ENCODE measurements at regions not wholly inside any gene's neighbourhood (a gene's known extent, or its start where the extent isn't known, plus 50 kb on each side); places are given as distances from the start of the nearest gene placed in this dataset.

- Histone ChIP-seq H3K27ac (ENCODE audit: low read length) (no peak overlapping the region), H2AFZ (ENCODE audit: low read length) (no peak overlapping the region), H3K36me3 (ENCODE audit: insufficient read depth, low read length) (no peaks in the 10 kb centered on the region), H3K4me2 (ENCODE audit: low read depth, low read length, poor library complexity, severe bottlenecking) (no peak overlapping the region), H3K4me1 (ENCODE audit: low read length) (no peaks in the 10 kb centered on the region), H4K20me1 (ENCODE audit: insufficient read depth, low read depth, low read length) (no peaks in the 10 kb centered on the region), H3K9me2 (replicated peaks; ENCODE audit: insufficient read depth, low read length) (no peaks in the 10 kb centered on the region), H3K9ac (ENCODE audit: low read length) (no peak overlapping the region), H3K9me3 (ENCODE audit: low read length) (no peaks in the 10 kb centered on the region), H3K27me3 (ENCODE audit: low read length) (no peaks in the 10 kb centered on the region), H3K79me2 (ENCODE audit: low read length) (no peaks in the 10 kb centered on the region), H3K4me3 (ENCODE audit: low read length) (no peak overlapping the region)
- DNase-seq, result no peak
Measured at GRCh38 chr11:15334766-15335165, 220.0 kb downstream of the INSC start.

GRCh38 chr11:15336021-15336420, 221.3 kb downstream of the INSC start:
- Histone ChIP-seq H4K20me1 (ENCODE audit: insufficient read depth, low read depth, low read length) (no peaks in the 10 kb centered on the region), H2AFZ (ENCODE audit: low read length) (no peak overlapping the region), H3K4me2 (ENCODE audit: low read depth, low read length, poor library complexity, severe bottlenecking) (no peak overlapping the region), H3K4me3 (ENCODE audit: low read length) (no peak overlapping the region), H3K27ac (ENCODE audit: low read length) (no peak overlapping the region), H3K27me3 (ENCODE audit: low read length) (no peaks in the 10 kb centered on the region), H3K9me3 (ENCODE audit: low read length) (no peaks in the 10 kb centered on the region), H3K36me3 (ENCODE audit: insufficient read depth, low read length) (no peaks in the 10 kb centered on the region), H3K9ac (ENCODE audit: low read length) (no peak overlapping the region), H3K79me2 (ENCODE audit: low read length) (no peaks in the 10 kb centered on the region), H3K9me2 (replicated peaks; ENCODE audit: insufficient read depth, low read length) (no peaks in the 10 kb centered on the region), H3K4me1 (ENCODE audit: low read length) (no peaks in the 10 kb centered on the region)
- DNase-seq, result no peak

- Histone ChIP-seq H3K27me3 (ENCODE audit: low read length) (no peaks in the 10 kb centered on the region), H3K4me1 (ENCODE audit: low read length) (no peaks in the 10 kb centered on the region), H3K4me3 (ENCODE audit: low read length) (no peak overlapping the region), H4K20me1 (ENCODE audit: insufficient read depth, low read depth, low read length) (no peaks in the 10 kb centered on the region), H3K4me2 (ENCODE audit: low read depth, low read length, poor library complexity, severe bottlenecking) (no peak overlapping the region), H3K9me3 (ENCODE audit: low read length) (no peaks in the 10 kb centered on the region), H3K79me2 (ENCODE audit: low read length) (no peaks in the 10 kb centered on the region), H3K9ac (ENCODE audit: low read length) (no peak overlapping the region), H3K36me3 (ENCODE audit: insufficient read depth, low read length) (no peaks in the 10 kb centered on the region), H2AFZ (ENCODE audit: low read length) (no peak overlapping the region), H3K27ac (ENCODE audit: low read length) (no peak overlapping the region), H3K9me2 (replicated peaks; ENCODE audit: insufficient read depth, low read length) (no peaks in the 10 kb centered on the region)
- DNase-seq, result no peak
Measured at GRCh38 chr11:15339302-15339701, 224.6 kb downstream of the INSC start.

GRCh38 chr11:15341587-15341986, 226.9 kb downstream of the INSC start:
- no peaks in the 10 kb centered on the region for H3K27me3 ChIP-seq (ENCODE audit: low read length)
- no peak overlapping the region for H2AFZ ChIP-seq (ENCODE audit: low read length)
- H4K20me1 ChIP-seq (ENCODE audit: insufficient read depth, low read depth, low read length), result no peaks in the 10 kb centered on the region
- H3K4me3 ChIP-seq (ENCODE audit: low read length), result no peak overlapping the region
- DNase-seq, result no peak
- H3K79me2 ChIP-seq (ENCODE audit: low read length), result no peaks in the 10 kb centered on the region
- no peaks in the 10 kb centered on the region for H3K36me3 ChIP-seq (ENCODE audit: insufficient read depth, low read length)
- no peaks in the 10 kb centered on the region for H3K9me3 ChIP-seq (ENCODE audit: low read length)
- no peaks in the 10 kb centered on the region for H3K9me2 ChIP-seq (replicated peaks; ENCODE audit: insufficient read depth, low read length)
- H3K9ac ChIP-seq (ENCODE audit: low read length), result no peak overlapping the region
- no peak overlapping the region for H3K27ac ChIP-seq (ENCODE audit: low read length)
- no peak overlapping the region for H3K4me2 ChIP-seq (ENCODE audit: low read depth, low read length, poor library complexity, severe bottlenecking)
- H3K4me1 ChIP-seq (ENCODE audit: low read length), result no peaks in the 10 kb centered on the region

GRCh38 chr11:15342163-15342562, 227.4 kb downstream of the INSC start:
- no peaks in the 10 kb centered on the region for H3K79me2 ChIP-seq (ENCODE audit: low read length)
- no peaks in the 10 kb centered on the region for H3K9me3 ChIP-seq (ENCODE audit: low read length)
- H4K20me1 ChIP-seq (ENCODE audit: insufficient read depth, low read depth, low read length), result no peaks in the 10 kb centered on the region
- no peaks in the 10 kb centered on the region for H3K4me1 ChIP-seq (ENCODE audit: low read length)
- DNase-seq, result no peak
- H3K27ac ChIP-seq (ENCODE audit: low read length), result no peak overlapping the region
- H2AFZ ChIP-seq (ENCODE audit: low read length), result no peak overlapping the region
- H3K4me2 ChIP-seq (ENCODE audit: low read depth, low read length, poor library complexity, severe bottlenecking), result no peak overlapping the region
- H3K4me3 ChIP-seq (ENCODE audit: low read length), result no peak overlapping the region
- H3K9ac ChIP-seq (ENCODE audit: low read length), result no peak overlapping the region
- no peaks in the 10 kb centered on the region for H3K9me2 ChIP-seq (replicated peaks; ENCODE audit: insufficient read depth, low read length)
- no peaks in the 10 kb centered on the region for H3K27me3 ChIP-seq (ENCODE audit: low read length)
- no peaks in the 10 kb centered on the region for H3K36me3 ChIP-seq (ENCODE audit: insufficient read depth, low read length)

- Histone ChIP-seq H3K79me2 (ENCODE audit: low read length) (no peaks in the 10 kb centered on the region), H4K20me1 (ENCODE audit: insufficient read depth, low read depth, low read length) (no peaks in the 10 kb centered on the region), H3K4me1 (ENCODE audit: low read length) (no peaks in the 10 kb centered on the region), H2AFZ (ENCODE audit: low read length) (no peak overlapping the region), H3K9me2 (replicated peaks; ENCODE audit: insufficient read depth, low read length) (no peaks in the 10 kb centered on the region), H3K27me3 (ENCODE audit: low read length) (no peaks in the 10 kb centered on the region), H3K4me3 (ENCODE audit: low read length) (no peak overlapping the region), H3K9me3 (ENCODE audit: low read length) (no peaks in the 10 kb centered on the region), H3K4me2 (ENCODE audit: low read depth, low read length, poor library complexity, severe bottlenecking) (no peak overlapping the region), H3K36me3 (ENCODE audit: insufficient read depth, low read length) (no peaks in the 10 kb centered on the region), H3K9ac (ENCODE audit: low read length) (no peak overlapping the region), H3K27ac (ENCODE audit: low read length) (no peak overlapping the region)
- DNase-seq, result no peak
Measured at GRCh38 chr11:15346907-15347306, 232.2 kb downstream of the INSC start.

GRCh38 chr11:15347969-15348734, 233.4 kb downstream of the INSC start:
- DNase-seq, result no peak

GRCh38 chr11:15349413-15349812, 234.7 kb downstream of the INSC start:
- no peak for DNase-seq

More at GRCh38 chr11:15347969-15348734, 233.4 kb downstream of the INSC start:
- no peak overlapping the region for H3K4me3 ChIP-seq (ENCODE audit: low read length)
- no peak overlapping the region for H3K27ac ChIP-seq (ENCODE audit: low read length)
- no peaks in the 10 kb centered on the region for H4K20me1 ChIP-seq (ENCODE audit: insufficient read depth, low read depth, low read length)
- H3K27me3 ChIP-seq (ENCODE audit: low read length), result no peaks in the 10 kb centered on the region
- no peak overlapping the region for H3K4me2 ChIP-seq (ENCODE audit: low read depth, low read length, poor library complexity, severe bottlenecking)
- no peaks in the 10 kb centered on the region for H3K79me2 ChIP-seq (ENCODE audit: low read length)
- H3K9me3 ChIP-seq (ENCODE audit: low read length), result no peaks in the 10 kb centered on the region
- no peaks in the 10 kb centered on the region for H3K9me2 ChIP-seq (replicated peaks; ENCODE audit: insufficient read depth, low read length)
- H2AFZ ChIP-seq (ENCODE audit: low read length), result no peak overlapping the region
- H3K9ac ChIP-seq (ENCODE audit: low read length), result no peak overlapping the region
- H3K36me3 ChIP-seq (ENCODE audit: insufficient read depth, low read length), result no peaks in the 10 kb centered on the region
- H3K4me1 ChIP-seq (ENCODE audit: low read length), result no peaks in the 10 kb centered on the region

More at GRCh38 chr11:15349413-15349812, 234.7 kb downstream of the INSC start:
- Histone ChIP-seq H3K9me3 (ENCODE audit: low read length) (no peaks in the 10 kb centered on the region), H3K4me2 (ENCODE audit: low read depth, low read length, poor library complexity, severe bottlenecking) (no peak overlapping the region), H3K4me3 (ENCODE audit: low read length) (no peak overlapping the region), H3K79me2 (ENCODE audit: low read length) (no peaks in the 10 kb centered on the region), H3K4me1 (ENCODE audit: low read length) (no peaks in the 10 kb centered on the region), H4K20me1 (ENCODE audit: insufficient read depth, low read depth, low read length) (no peaks in the 10 kb centered on the region), H3K27me3 (ENCODE audit: low read length) (no peaks in the 10 kb centered on the region), H2AFZ (ENCODE audit: low read length) (no peak overlapping the region), H3K9ac (ENCODE audit: low read length) (no peak overlapping the region), H3K27ac (ENCODE audit: low read length) (no peak overlapping the region), H3K36me3 (ENCODE audit: insufficient read depth, low read length) (no peaks in the 10 kb centered on the region), H3K9me2 (replicated peaks; ENCODE audit: insufficient read depth, low read length) (no peaks in the 10 kb centered on the region)
